ENCODE measurements at regions not wholly inside any gene's neighbourhood (a gene's known extent, or its start where the extent isn't known, plus 50 kb on each side); places are given as distances from the start of the nearest gene placed in this dataset.

GRCh38 chr10:70992436-70992835, 104.1 kb upstream of the PCBD1 start:
- H3K9me3 ChIP-seq (ENCODE audit: control insufficient read depth, low read length): no peaks in the 10 kb centered on the region

GRCh38 chr10:70993051-70993450, 104.7 kb upstream of the PCBD1 start:
- no peak for DNase-seq (ENCODE audit: low read depth)
- no peaks in the 10 kb centered on the region for H3K4me1 ChIP-seq (ENCODE audit: control insufficient read depth, insufficient read depth, low read length)
- H3K36me3 ChIP-seq (ENCODE audit: control insufficient read depth, insufficient read depth, low read length, severe bottlenecking): no peaks in the 10 kb centered on the region
- peaks cover 83% of the 10 kb centered on the region for H3K27me3 ChIP-seq (replicated peaks; ENCODE audit: control insufficient read depth, insufficient read depth, low read length)
- H3K9ac ChIP-seq (ENCODE audit: low read length): no peak overlapping the region
- H3K4me3 ChIP-seq (ENCODE audit: low read length): no peak overlapping the region
- no peaks in the 10 kb centered on the region for H3K9me3 ChIP-seq (ENCODE audit: control insufficient read depth, low read length)

More at GRCh38 chr10:70992436-70992835, 104.1 kb upstream of the PCBD1 start:
- Histone ChIP-seq H3K4me3 (ENCODE audit: low read length) (no peak overlapping the region), H3K4me1 (ENCODE audit: control insufficient read depth, insufficient read depth, low read length) (no peaks in the 10 kb centered on the region), H3K9ac (ENCODE audit: low read length) (no peak overlapping the region), H3K36me3 (ENCODE audit: control insufficient read depth, insufficient read depth, low read length, severe bottlenecking) (no peaks in the 10 kb centered on the region), H3K27me3 (replicated peaks; ENCODE audit: control insufficient read depth, insufficient read depth, low read length) (peaks cover 81% of the 10 kb centered on the region)
- DNase-seq (ENCODE audit: low read depth): no peak

GRCh38 chr10:70996549-70996948, 108.2 kb upstream of the PCBD1 start:
- Histone ChIP-seq H3K9ac (ENCODE audit: low read length) (no peak overlapping the region), H3K36me3 (ENCODE audit: control insufficient read depth, insufficient read depth, low read length, severe bottlenecking) (no peaks in the 10 kb centered on the region), H3K4me3 (ENCODE audit: low read length) (no peak overlapping the region), H3K9me3 (ENCODE audit: control insufficient read depth, low read length) (peaks cover 3% of the 10 kb centered on the region), H3K4me1 (ENCODE audit: control insufficient read depth, insufficient read depth, low read length) (no peaks in the 10 kb centered on the region), H3K27me3 (replicated peaks; ENCODE audit: control insufficient read depth, insufficient read depth, low read length) (peaks cover 71% of the 10 kb centered on the region)
- no peak for DNase-seq (ENCODE audit: low read depth)

- no peak for DNase-seq (ENCODE audit: low read depth)
- Histone ChIP-seq H3K9ac (ENCODE audit: low read length) (no peak overlapping the region), H3K4me1 (ENCODE audit: control insufficient read depth, insufficient read depth, low read length) (no peaks in the 10 kb centered on the region), H3K36me3 (ENCODE audit: control insufficient read depth, insufficient read depth, low read length, severe bottlenecking) (no peaks in the 10 kb centered on the region), H3K4me3 (ENCODE audit: low read length) (no peak overlapping the region), H3K9me3 (ENCODE audit: control insufficient read depth, low read length) (peaks cover 3% of the 10 kb centered on the region), H3K27me3 (replicated peaks; ENCODE audit: control insufficient read depth, insufficient read depth, low read length) (peaks cover 67% of the 10 kb centered on the region)
Observed at GRCh38 chr10:70997236-70997635, 108.9 kb upstream of the PCBD1 start.

- DNase-seq (ENCODE audit: low read depth): no peak
- peaks cover 65% of the 10 kb centered on the region for H3K27me3 ChIP-seq (replicated peaks; ENCODE audit: control insufficient read depth, insufficient read depth, low read length)
- H3K9me3 ChIP-seq (ENCODE audit: control insufficient read depth, low read length): peaks cover 3% of the 10 kb centered on the region
- H3K4me1 ChIP-seq (ENCODE audit: control insufficient read depth, insufficient read depth, low read length): no peaks in the 10 kb centered on the region
- H3K36me3 ChIP-seq (ENCODE audit: control insufficient read depth, insufficient read depth, low read length, severe bottlenecking): no peaks in the 10 kb centered on the region
- no peak overlapping the region for H3K4me3 ChIP-seq (ENCODE audit: low read length)
- no peak overlapping the region for H3K9ac ChIP-seq (ENCODE audit: low read length)
Observed at GRCh38 chr10:70998086-70998485, 109.7 kb upstream of the PCBD1 start.

GRCh38 chr10:71001470-71001869, 113.1 kb upstream of the PCBD1 start:
- Histone ChIP-seq H3K36me3 (ENCODE audit: control insufficient read depth, insufficient read depth, low read length, severe bottlenecking) (no peaks in the 10 kb centered on the region), H3K9ac (ENCODE audit: low read length) (no peak overlapping the region), H3K9me3 (ENCODE audit: control insufficient read depth, low read length) (peaks cover 3% of the 10 kb centered on the region), H3K4me3 (ENCODE audit: low read length) (no peak overlapping the region), H3K4me1 (ENCODE audit: control insufficient read depth, insufficient read depth, low read length) (no peaks in the 10 kb centered on the region), H3K27me3 (replicated peaks; ENCODE audit: control insufficient read depth, insufficient read depth, low read length) (peaks cover 51% of the 10 kb centered on the region)
- no peak for DNase-seq (ENCODE audit: low read depth)

- Histone ChIP-seq H3K4me1 (ENCODE audit: control insufficient read depth, insufficient read depth, low read length) (no peaks in the 10 kb centered on the region), H3K4me3 (ENCODE audit: low read length) (no peak overlapping the region), H3K27me3 (replicated peaks; ENCODE audit: control insufficient read depth, insufficient read depth, low read length) (peaks cover 56% of the 10 kb centered on the region), H3K9ac (ENCODE audit: low read length) (no peak overlapping the region), H3K36me3 (ENCODE audit: control insufficient read depth, insufficient read depth, low read length, severe bottlenecking) (no peaks in the 10 kb centered on the region), H3K9me3 (ENCODE audit: control insufficient read depth, low read length) (peaks cover 3% of the 10 kb centered on the region)
- no peak for DNase-seq (ENCODE audit: low read depth)
Observed at GRCh38 chr10:71004176-71005075, 116.1 kb upstream of the PCBD1 start.

GRCh38 chr10:71005337-71006305, 117.3 kb upstream of the PCBD1 start:
- no peak overlapping the region for H3K9ac ChIP-seq (ENCODE audit: low read length)
- no peaks in the 10 kb centered on the region for H3K36me3 ChIP-seq (ENCODE audit: control insufficient read depth, insufficient read depth, low read length, severe bottlenecking)
- H3K4me3 ChIP-seq (ENCODE audit: low read length): no peak overlapping the region
- H3K27me3 ChIP-seq (replicated peaks; ENCODE audit: control insufficient read depth, insufficient read depth, low read length): peaks cover 66% of the 10 kb centered on the region
- no peak for DNase-seq (ENCODE audit: low read depth)
- H3K9me3 ChIP-seq (ENCODE audit: control insufficient read depth, low read length): no peaks in the 10 kb centered on the region
- no peaks in the 10 kb centered on the region for H3K4me1 ChIP-seq (ENCODE audit: control insufficient read depth, insufficient read depth, low read length)

GRCh38 chr10:71006506-71006905, 118.1 kb upstream of the PCBD1 start:
- Histone ChIP-seq H3K9ac (ENCODE audit: low read length) (no peak overlapping the region), H3K4me3 (ENCODE audit: low read length) (no peak overlapping the region), H3K9me3 (ENCODE audit: control insufficient read depth, low read length) (no peaks in the 10 kb centered on the region), H3K36me3 (ENCODE audit: control insufficient read depth, insufficient read depth, low read length, severe bottlenecking) (no peaks in the 10 kb centered on the region), H3K27me3 (replicated peaks; ENCODE audit: control insufficient read depth, insufficient read depth, low read length) (peaks cover 67% of the 10 kb centered on the region), H3K4me1 (ENCODE audit: control insufficient read depth, insufficient read depth, low read length) (no peaks in the 10 kb centered on the region)
- no peak for DNase-seq (ENCODE audit: low read depth)

- no peaks in the 10 kb centered on the region for H3K9me3 ChIP-seq (ENCODE audit: control insufficient read depth, low read length)
- H3K9ac ChIP-seq (ENCODE audit: low read length): no peak overlapping the region
- DNase-seq (ENCODE audit: low read depth): no peak
- H3K36me3 ChIP-seq (ENCODE audit: control insufficient read depth, insufficient read depth, low read length, severe bottlenecking): no peaks in the 10 kb centered on the region
- no peaks in the 10 kb centered on the region for H3K4me1 ChIP-seq (ENCODE audit: control insufficient read depth, insufficient read depth, low read length)
- H3K27me3 ChIP-seq (replicated peaks; ENCODE audit: control insufficient read depth, insufficient read depth, low read length): peaks cover 69% of the 10 kb centered on the region
- no peak overlapping the region for H3K4me3 ChIP-seq (ENCODE audit: low read length)
Observed at GRCh38 chr10:71007516-71007915, 119.2 kb upstream of the PCBD1 start.

- Histone ChIP-seq H3K4me3 (ENCODE audit: low read length) (no peak overlapping the region), H3K9ac (ENCODE audit: low read length) (no peak overlapping the region), H3K4me1 (ENCODE audit: control insufficient read depth, insufficient read depth, low read length) (no peaks in the 10 kb centered on the region), H3K27me3 (replicated peaks; ENCODE audit: control insufficient read depth, insufficient read depth, low read length) (peaks cover 65% of the 10 kb centered on the region), H3K9me3 (ENCODE audit: control insufficient read depth, low read length) (no peaks in the 10 kb centered on the region), H3K36me3 (ENCODE audit: control insufficient read depth, insufficient read depth, low read length, severe bottlenecking) (no peaks in the 10 kb centered on the region)
- DNase-seq (ENCODE audit: low read depth): no peak
Observed at GRCh38 chr10:71008150-71008549, 119.8 kb upstream of the PCBD1 start.
